GM12891 (cell line): ENCODE measurements at regions not wholly inside any gene's neighbourhood (a gene's known extent, or its start where the extent isn't known, plus 50 kb on each side); places are given as distances from the start of the nearest gene placed in this dataset.

Experiments
- PAX5 ChIP-seq: IDR thresholded peaks from 2 replicates; pipeline ENCODE4 v1.6.1; 2011; ENCODE audit warnings: low read length, moderate library complexity, mild to moderate bottlenecking; ENCODE audit not compliant: insufficient read depth, severe bottlenecking
- POLR2A ChIP-seq: IDR thresholded peaks from 2 replicates; pipeline ENCODE4 v1.6.1; 2011; ENCODE audit warnings: low read depth, low read length, control low read depth
- POU2F2 ChIP-seq: IDR thresholded peaks from 2 replicates; pipeline ENCODE4 v1.6.1; 2011; ENCODE audit warnings: low read depth, mild to moderate bottlenecking, control low read depth, low read length, moderate library complexity
- TAF1 ChIP-seq: IDR thresholded peaks from 2 replicates; pipeline ENCODE4 v1.6.1; 2011; ENCODE audit warnings: low read depth, low read length, control low read depth

GRCh38 chr2:65813631-65814173, 381.3 kb upstream of the SPRED2 start:
- TF ChIP-seq TAF1 (no peak), POU2F2 (no peak), POLR2A (no peak), PAX5 (no peak)
